Superior temporal gyrus (tissue), 1 donor: ENCODE measurements at regions not wholly inside any gene's neighbourhood (a gene's known extent, or its start where the extent isn't known, plus 50 kb on each side); places are given as distances from the start of the nearest gene placed in this dataset.
"Not testable (repeated sequence)": the region's sequence is repeated elsewhere in the genome, so short reads cannot be mapped to it uniquely, and the experiment has no call there.

Experiments used
- DNase-seq: peaks from one replicate; pipeline ENCODE4 v3.0.0-alpha.2; 2016; ENCODE audit errors: extremely low spot score

DNA sequence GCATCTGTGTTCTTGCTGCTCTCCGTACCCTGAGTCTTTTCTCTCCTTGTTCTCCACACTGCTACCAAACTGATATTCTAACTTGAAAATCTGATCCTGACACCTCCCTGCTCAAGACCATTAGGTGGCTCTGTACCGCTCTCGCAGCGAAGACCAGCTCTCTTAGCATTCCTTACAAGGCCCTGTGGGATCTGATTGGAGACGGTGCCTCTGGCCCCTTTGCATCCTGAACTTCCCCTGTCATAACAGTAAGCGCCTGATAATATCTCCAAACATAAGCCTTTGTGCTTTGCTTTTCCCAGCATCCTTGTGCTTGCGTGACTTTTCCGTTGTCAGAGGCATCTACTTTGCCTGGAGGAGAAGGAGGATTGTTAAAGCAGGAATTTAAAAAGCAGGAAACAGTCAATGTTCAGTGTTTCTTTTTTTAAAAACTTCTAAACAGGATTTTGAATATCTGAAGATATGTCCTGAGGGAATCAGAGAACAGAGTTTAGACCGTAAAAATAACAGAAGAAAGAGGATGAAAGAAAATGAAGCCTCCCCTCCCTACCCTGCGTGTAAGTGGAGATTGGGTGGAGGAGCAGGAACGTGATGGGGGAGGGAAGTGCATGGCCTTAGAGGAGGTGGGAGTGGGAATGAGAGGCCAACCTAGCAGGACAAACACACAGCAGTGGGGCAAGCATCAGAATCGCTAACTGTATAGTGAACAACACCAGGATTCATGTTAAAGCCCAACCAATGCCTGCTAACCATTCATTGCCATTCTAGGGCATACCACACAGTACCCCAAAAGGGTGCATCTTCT is 89.2 kb upstream of the STMND1 start:
- DNase-seq = peak; percentile 67

- no peak for DNase-seq
Measured at GRCh38 chr6:17011985-17012384, 89.9 kb upstream of the STMND1 start.

DNA sequence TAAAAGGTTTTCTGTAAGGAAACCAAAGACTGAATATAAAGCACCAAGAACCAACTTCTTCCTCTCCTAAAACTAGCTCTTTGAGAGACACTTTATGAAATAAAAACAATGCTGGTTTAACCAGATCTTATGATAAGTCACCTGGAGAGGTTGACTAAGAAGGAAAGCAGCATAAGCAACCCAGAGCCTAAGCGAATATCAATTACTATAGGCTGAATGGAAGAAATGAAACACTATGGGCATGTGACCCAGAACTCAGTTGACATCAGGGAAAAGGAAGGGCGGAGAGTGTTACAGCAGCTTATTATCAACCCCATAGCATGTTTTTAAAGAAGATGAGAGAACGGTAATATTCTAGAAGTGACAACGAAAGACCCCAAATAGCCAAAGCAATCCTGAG is 94.1 kb upstream of the STMND1 start:
- DNase-seq = no peak

- DNase-seq = no peak
Measured at GRCh38 chr6:17006543-17006942, 95.3 kb upstream of the STMND1 start.

DNA sequence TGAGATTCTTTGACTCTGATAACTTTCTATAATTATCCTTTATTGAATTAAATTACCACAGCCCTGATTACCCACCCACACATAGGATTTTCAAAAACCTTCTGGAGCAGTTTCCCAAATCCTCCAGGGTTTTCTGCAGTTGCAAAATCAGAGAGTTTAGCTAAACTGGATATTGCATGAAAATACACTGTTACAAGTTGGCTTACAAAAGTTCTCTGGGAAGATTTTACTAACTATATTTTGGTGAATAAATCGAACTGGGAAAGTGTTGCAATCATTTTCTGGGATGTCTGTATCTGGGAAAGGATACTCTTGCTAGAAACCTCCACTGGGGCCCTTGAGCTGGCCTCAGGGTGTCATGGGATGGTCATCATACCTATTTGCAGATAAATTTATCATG is 97.6 kb upstream of the STMND1 start:
- DNase-seq = no peak

DNA sequence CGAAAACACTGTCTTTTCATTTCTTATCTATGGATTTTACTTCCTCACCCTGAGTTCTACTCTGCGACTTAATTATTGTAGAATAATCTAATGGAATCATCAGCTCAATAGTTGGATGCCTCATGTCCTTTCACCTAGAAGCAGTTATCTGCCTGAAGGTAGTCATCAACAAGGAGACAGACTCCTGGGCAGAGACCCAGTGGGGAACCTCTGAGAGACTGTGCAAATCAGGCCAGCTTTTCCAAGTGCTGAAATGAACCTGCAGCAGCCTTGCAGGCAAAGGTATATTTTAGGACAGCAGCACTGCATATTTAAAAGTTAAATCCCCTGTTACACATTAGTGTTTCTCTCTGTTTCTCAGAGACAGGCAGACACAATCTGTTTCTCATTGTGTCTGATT is 99.7 kb upstream of the STMND1 start:
- no peak for DNase-seq

DNA sequence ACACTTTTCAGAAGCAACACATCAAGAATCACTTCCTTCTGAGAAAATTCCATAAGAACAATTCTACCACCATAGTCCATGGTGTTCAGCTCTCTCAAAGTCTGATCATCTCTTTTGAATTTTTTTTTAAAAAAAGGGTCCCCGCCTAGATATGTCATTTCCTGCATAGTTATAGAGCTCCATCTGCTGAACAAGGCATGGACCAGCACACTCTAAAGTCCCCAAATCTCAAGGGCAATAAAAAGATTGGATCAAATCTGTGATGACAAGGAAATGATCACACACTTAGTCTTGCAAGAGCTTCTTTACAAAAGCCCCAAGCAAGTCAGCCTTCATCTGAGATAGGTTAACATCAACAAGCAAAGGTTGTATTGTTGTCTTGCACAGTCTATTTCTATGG is 100.7 kb upstream of the STMND1 start:
- no peak for DNase-seq

GRCh38 chr6:16999491-17000436 is 102.1 kb upstream of the STMND1 start:
- no peak for DNase-seq

DNA sequence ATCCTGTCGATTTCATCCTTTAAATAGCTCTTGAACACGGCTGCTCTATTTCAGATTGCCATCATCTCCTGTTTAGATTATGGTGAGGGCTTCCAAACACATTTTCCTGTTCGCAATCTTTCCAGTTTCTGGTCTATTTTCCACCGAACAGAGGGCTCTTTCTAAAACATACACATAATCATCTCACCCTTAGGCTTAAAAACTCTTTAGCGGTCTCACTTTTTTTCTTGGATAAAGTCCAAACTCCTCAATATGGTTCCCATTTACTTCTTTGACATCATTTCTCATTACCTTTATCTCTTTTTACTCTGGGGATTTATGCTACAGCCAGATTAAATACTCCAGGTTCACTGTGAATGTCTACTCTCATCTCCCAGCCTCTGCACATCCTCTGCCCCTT is 103.4 kb upstream of the STMND1 start:
- no peak for DNase-seq

- DNase-seq = no peak
Measured at GRCh38 chr6:16995511-16996250, 106.2 kb upstream of the STMND1 start.

- no peak for DNase-seq
Measured at GRCh38 chr6:16993396-16993795, 108.5 kb upstream of the STMND1 start.

GRCh38 chr6:16991981-16992629 is 109.7 kb upstream of the STMND1 start:
- no peak for DNase-seq

DNA sequence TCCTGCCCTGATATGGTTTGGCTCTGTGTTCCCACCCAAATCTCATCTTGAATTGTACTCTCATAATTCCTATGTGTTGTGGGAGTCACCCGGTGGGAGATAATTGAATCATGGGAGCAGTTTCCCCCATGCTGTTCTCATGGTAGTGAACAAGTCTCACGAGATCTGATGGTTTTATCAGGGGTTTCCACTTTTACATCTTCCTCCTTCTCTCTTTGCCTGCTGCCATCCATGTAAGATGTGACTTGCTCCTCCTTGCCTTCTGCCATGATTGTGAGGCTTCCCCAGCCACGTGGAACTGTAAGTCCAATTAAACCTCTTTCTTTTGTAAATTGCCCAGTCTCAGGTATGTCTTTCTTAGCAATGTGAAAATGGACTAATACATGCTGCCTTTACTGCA is 111.9 kb upstream of the STMND1 start:
- not testable (repeated sequence) for DNase-seq

GRCh38 chr6:16989382-16989781 is 112.5 kb upstream of the STMND1 start:
- DNase-seq = no peak

DNA sequence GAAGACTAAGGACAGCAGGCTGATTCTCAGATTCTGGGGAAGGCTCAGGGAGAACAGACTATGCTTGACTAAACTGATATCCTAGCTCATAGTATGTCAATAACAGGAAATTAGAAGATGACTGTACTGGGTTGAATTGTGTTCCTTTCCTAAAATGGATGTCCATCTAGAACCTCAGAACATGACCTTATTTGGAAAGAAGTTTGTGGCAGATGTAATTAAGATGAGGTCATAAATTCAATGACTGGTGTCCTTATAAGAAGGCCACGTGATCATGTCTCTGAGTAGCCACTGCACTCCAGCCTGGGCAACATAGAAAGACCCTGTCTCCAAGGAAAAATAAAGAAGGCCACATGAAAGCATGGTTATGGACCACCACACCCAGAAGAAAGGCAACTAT is 113.9 kb upstream of the STMND1 start:
- DNase-seq = no peak

- peak; percentile 46 for DNase-seq
Measured at GRCh38 chr6:16985513-16986284, 116.2 kb upstream of the STMND1 start.

GRCh38 chr6:16982807-16983206 is 119.0 kb upstream of the STMND1 start:
- no peak for DNase-seq

DNA sequence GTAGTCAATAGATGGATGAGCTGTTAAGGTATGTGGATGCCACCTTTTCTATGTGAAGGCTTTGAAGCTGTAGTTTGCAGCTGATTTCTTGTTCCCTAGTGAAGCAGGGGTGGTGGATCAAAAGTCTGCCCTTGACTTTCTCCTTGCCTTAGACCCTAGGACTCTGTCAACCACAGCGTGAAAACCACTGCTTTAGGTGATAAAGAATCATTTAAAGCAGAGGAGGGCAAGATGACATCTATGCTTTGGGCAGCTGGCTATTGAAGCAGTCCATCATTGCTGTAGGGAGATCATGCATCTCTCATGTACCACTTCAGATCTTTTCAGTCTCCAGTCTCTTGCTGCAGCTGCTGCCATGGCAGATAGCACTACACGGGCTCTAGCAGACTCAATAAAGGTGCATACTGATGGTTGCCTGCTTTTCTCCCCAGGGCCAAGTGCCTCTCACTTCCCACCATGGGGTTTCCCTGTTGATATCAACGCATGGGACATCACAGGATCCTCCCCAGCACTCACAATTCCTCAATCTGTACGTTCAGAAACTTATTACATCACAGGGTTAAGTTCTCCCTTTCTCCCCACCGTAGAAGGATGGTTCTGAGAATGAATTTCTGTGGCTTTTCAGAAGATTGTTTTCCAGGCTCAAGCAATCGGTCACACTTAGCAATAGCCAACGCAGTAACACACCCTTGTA is 122.0 kb upstream of the STMND1 start:
- DNase-seq = no peak

GRCh38 chr6:16978686-16979085 is 123.2 kb upstream of the STMND1 start:
- DNase-seq = no peak
